ENCODE measurements at regions not wholly inside any gene's neighbourhood (a gene's known extent, or its start where the extent isn't known, plus 50 kb on each side); places are given as distances from the start of the nearest gene placed in this dataset.

DNA sequence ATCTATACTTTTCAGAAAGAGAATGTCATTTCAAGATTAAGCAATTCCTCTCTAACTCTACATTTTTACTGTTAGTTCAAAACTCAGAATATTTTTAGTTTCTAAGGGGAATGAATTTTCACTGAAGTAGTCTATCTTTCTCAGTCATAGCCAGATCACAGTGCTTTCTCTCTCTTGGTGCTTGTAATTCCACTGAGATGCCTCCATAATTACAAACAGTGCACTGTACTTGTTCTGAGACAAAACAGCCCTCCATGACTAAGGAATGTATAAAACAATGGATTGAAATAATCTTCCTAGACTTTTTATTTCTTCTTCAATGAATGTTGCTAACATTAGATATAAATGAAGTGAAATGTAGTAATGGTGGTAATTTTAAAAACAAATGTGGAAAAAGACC is 603.2 kb upstream of the FAM241A start:
- Histone ChIP-seq H3K4me3 (no peak overlapping the region), H3K27ac (no peak overlapping the region)
- DNase-seq (ENCODE audit: low spot score) = no peak
- TF ChIP-seq, protein P1, sequence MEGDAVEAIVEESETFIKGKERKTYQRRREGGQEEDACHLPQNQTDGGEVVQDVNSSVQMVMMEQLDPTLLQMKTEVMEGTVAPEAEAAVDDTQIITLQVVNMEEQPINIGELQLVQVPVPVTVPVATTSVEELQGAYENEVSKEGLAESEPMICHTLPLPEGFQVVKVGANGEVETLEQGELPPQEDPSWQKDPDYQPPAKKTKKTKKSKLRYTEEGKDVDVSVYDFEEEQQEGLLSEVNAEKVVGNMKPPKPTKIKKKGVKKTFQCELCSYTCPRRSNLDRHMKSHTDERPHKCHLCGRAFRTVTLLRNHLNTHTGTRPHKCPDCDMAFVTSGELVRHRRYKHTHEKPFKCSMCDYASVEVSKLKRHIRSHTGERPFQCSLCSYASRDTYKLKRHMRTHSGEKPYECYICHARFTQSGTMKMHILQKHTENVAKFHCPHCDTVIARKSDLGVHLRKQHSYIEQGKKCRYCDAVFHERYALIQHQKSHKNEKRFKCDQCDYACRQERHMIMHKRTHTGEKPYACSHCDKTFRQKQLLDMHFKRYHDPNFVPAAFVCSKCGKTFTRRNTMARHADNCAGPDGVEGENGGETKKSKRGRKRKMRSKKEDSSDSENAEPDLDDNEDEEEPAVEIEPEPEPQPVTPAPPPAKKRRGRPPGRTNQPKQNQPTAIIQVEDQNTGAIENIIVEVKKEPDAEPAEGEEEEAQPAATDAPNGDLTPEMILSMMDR (IDR thresholded peaks at IDR 0.05) = no peak

DNA sequence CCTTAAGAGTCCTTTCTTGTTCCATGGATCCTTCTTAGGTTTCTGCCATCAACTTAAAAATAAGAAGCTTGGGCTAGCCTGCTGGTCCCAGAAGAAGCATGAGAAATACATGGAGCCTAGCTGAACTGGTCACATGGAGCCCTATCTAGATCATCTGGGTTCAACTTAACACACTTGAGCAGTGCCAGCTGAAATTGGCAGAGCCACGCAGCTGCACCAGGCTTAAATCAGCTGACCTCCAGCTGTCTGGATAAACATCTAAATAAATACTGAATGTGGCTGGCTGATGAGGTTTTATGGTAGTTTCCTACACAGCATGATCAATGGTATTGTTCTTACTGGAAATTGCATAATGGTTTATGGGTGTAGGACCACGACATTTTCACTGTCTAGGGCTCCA is 598.4 kb upstream of the FAM241A start:
- no peak for DNase-seq (ENCODE audit: low spot score)
- TF ChIP-seq, protein P1 (IDR thresholded peaks at IDR 0.05) = no peak
- H3K27ac ChIP-seq = no peak overlapping the region
- no peak overlapping the region for H3K4me3 ChIP-seq

- TF ChIP-seq, protein P1 (IDR thresholded peaks at IDR 0.05) = no peak
- no peak for DNase-seq (ENCODE audit: low spot score)
- H3K4me3 ChIP-seq = no peak overlapping the region
- no peak overlapping the region for H3K27ac ChIP-seq
These were observed 589.0 kb upstream of the FAM241A start for GRCh38 chr4:111556141-111556781.

DNA sequence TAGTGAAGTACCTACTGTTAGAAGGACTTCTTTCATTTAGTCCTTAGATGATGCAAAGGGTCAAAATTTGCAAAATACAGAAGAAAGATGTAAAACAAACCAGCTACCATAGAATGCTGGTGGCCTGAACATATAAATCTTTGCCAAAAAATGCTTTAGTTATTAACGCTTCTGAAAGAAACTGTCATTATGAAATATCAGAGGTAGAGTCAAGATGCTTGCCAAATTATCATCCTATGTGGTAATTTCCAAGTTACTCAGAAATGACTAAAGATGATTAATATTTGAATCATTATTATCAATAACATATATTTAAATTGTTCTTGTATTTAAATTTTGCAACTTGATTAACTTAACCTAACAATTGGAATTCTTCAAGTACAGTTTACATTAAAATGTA is 588.4 kb upstream of the FAM241A start:
- Histone ChIP-seq H3K4me3 (no peak overlapping the region), H3K27ac (no peak overlapping the region)
- DNase-seq (ENCODE audit: low spot score) = no peak
- TF ChIP-seq, protein P1 (IDR thresholded peaks at IDR 0.05) = no peak

DNA sequence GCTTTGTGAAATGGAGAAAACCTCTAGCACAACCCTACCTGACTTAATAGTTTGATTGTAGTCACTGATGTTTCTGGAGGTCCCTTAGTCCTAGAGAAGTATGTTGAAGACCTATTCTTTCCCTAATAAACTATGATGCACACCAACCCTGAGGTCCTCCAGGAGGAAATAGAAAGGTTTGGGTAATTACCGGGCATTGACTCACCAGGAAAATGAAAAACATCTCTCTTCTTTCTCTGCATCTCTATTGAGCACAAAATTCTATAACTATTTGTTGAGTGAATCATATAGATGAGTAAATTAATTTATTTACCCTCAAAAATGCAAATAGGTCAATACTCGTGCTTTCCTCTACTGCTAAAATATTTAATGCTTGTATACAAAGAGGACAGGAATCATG is 582.4 kb upstream of the FAM241A start:
- Histone ChIP-seq H3K27ac (no peak overlapping the region), H3K4me3 (no peak overlapping the region)
- DNase-seq (ENCODE audit: low spot score) = no peak
- TF ChIP-seq, protein P1 (IDR thresholded peaks at IDR 0.05) = no peak

GRCh38 chr4:111572470-111572869 is 572.8 kb upstream of the FAM241A start:
- no peak overlapping the region for H3K4me3 ChIP-seq
- TF ChIP-seq, protein P1 (IDR thresholded peaks at IDR 0.05) = no peak
- no peak overlapping the region for H3K27ac ChIP-seq
- no peak for DNase-seq (ENCODE audit: low spot score)

- TF ChIP-seq, protein P1 (IDR thresholded peaks at IDR 0.05) = no peak
- no peak for DNase-seq (ENCODE audit: low spot score)
- H3K4me3 ChIP-seq = no peak overlapping the region
- H3K27ac ChIP-seq = no peak overlapping the region
These were observed 571.9 kb upstream of the FAM241A start for GRCh38 chr4:111573386-111573785.
